Ascending aorta (tissue), 2 donors: ENCODE measurements at regions not wholly inside any gene's neighbourhood (a gene's known extent, or its start where the extent isn't known, plus 50 kb on each side); places are given as distances from the start of the nearest gene placed in this dataset.

Source experiments
- DNase-seq, 2 donors: peaks; one replicate each; pipeline ENCODE4 v3.0.0-alpha.2; 2019; ENCODE audit warnings: low spot score in 2 of 2
- H3K27ac ChIP-seq, 2 donors: fragments of 200-600 bp; sonication (generic); one replicate each; pipeline ENCODE4 v1.5.1; 2016 to 2017; ENCODE audit warnings: mild to moderate bottlenecking in 1 of 2
- H3K27me3 ChIP-seq: fragments of 200-600 bp; sonication (generic); one replicate; pipeline ENCODE4 v1.5.1; 2017
- H3K36me3 ChIP-seq, 2 donors: fragments of 200-600 bp; sonication (generic); one replicate each; pipeline ENCODE4 v1.5.1; 2016
- H3K4me1 ChIP-seq, 2 donors: fragments of 200-600 bp; sonication (generic); one replicate each; pipeline ENCODE4 v1.5.1; 2016 to 2017; ENCODE audit warnings: mild to moderate bottlenecking in 1 of 2
- H3K4me3 ChIP-seq, 2 donors: fragments of 200-600 bp; sonication (generic); one replicate each; pipeline ENCODE4 v1.5.1; 2016 to 2017; ENCODE audit warnings: mild to moderate bottlenecking in 1 of 2
- H3K9me3 ChIP-seq, 2 donors: fragments of 200-600 bp; sonication (generic); one replicate each; pipeline ENCODE4 v1.5.1; 2016
- intact Hi-C: fragments of 100-400 bp; cut with DNase I; formaldehyde crosslinking; loops from one replicate; pipeline ENCODE4 v1.15.1; 2023
- TF ChIP-seq, protein P1 (sequence below), 3 experiments: fragments of 200-600 bp in 2 of 3; fragments of 450-650 bp in 1 of 3; sonication (generic) in 2 of 3; IDR thresholded peaks; one replicate each; pipeline ENCODE4 v1.5.1; 2016 to 2019; ENCODE audit warnings: antibody characterized with exemption in 3 of 3, mild to moderate bottlenecking in 1 of 3, moderate library complexity in 1 of 3

DNA sequence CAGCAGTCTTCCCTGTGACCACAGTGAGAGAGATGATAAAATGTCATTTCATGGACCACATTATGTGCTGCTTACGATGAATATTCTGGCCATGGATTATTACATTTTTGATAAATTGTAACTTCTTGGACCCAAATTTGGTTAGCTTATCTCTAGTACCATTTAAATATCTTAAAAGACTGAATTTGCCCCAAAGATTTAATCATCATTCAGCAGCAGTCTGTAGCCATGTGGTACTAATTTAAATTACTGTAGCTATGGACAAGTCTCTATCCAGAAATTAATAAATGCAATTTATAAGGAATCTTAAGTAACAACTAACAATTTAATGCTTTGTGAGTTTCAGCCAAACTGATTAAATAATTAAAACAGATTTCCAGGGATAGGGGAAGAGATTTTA lies 644.9 kb upstream of the FANCL start:
- Histone ChIP-seq H3K9me3 (no peaks in the 10 kb centered on the region), H3K27me3 (no peaks in the 10 kb centered on the region), H3K4me1 (no peaks in the 10 kb centered on the region), H3K4me3 (no peak overlapping the region), H3K36me3 (no peaks in the 10 kb centered on the region), H3K27ac (no peak overlapping the region)
- no peak for DNase-seq
- intact Hi-C loops = no loop called here
- TF ChIP-seq, protein P1, sequence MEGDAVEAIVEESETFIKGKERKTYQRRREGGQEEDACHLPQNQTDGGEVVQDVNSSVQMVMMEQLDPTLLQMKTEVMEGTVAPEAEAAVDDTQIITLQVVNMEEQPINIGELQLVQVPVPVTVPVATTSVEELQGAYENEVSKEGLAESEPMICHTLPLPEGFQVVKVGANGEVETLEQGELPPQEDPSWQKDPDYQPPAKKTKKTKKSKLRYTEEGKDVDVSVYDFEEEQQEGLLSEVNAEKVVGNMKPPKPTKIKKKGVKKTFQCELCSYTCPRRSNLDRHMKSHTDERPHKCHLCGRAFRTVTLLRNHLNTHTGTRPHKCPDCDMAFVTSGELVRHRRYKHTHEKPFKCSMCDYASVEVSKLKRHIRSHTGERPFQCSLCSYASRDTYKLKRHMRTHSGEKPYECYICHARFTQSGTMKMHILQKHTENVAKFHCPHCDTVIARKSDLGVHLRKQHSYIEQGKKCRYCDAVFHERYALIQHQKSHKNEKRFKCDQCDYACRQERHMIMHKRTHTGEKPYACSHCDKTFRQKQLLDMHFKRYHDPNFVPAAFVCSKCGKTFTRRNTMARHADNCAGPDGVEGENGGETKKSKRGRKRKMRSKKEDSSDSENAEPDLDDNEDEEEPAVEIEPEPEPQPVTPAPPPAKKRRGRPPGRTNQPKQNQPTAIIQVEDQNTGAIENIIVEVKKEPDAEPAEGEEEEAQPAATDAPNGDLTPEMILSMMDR (IDR thresholded peaks at IDR 0.05) = no peak

DNA sequence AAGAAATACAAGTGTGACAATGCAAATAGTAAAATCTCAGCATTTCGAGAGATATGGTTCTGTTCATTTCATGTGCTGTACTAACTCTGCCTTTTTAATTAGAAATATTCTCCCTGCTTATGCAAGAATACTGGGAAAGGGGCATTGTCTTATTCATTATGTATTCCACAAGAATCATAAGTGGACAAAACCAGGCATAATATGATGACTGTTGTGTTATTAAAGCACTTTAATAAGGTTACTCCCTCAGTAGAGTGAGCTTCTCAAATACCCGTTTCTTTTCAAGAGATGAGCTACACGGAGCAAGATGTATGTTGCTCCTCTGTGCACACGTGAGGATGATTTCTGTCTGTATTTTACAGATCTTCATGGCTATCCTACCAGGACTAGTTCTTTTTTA lies 638.7 kb upstream of the FANCL start:
- intact Hi-C loops = no loop called here
- Histone ChIP-seq H3K4me1 (no peaks in the 10 kb centered on the region), H3K27ac (no peak overlapping the region), H3K27me3 (no peaks in the 10 kb centered on the region), H3K4me3 (no peak overlapping the region), H3K36me3 (no peaks in the 10 kb centered on the region), H3K9me3 (no peaks in the 10 kb centered on the region)
- no peak for DNase-seq
- TF ChIP-seq, protein P1 (IDR thresholded peaks at IDR 0.05) = no peak

DNA sequence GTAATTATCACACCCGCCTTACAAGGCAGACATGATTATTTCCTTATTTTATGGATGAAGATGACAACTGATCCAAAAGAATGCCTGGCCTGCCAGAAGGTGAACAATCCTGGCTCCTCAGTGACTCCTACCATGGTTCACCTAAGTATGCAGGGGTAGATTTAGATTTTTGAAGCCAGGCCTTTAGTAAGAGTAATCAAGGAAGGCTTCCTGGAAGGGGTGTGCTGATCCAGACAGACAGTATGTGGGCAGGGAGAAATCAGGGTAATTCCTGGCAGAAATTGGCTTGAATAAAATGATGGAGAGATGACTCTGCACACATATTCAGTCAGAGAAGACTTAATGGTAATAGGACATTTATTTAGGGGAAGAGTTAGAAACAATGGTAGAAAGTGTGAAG lies 637.7 kb upstream of the FANCL start:
- TF ChIP-seq, protein P1 (IDR thresholded peaks at IDR 0.05) = no peak
- no peaks in the 10 kb centered on the region for H3K4me1 ChIP-seq
- no peaks in the 10 kb centered on the region for H3K9me3 ChIP-seq
- H3K27ac ChIP-seq = no peak overlapping the region
- no peak for DNase-seq
- no peak overlapping the region for H3K4me3 ChIP-seq
- intact Hi-C loops = no loop called here
- H3K36me3 ChIP-seq = no peaks in the 10 kb centered on the region
- H3K27me3 ChIP-seq = no peaks in the 10 kb centered on the region

DNA sequence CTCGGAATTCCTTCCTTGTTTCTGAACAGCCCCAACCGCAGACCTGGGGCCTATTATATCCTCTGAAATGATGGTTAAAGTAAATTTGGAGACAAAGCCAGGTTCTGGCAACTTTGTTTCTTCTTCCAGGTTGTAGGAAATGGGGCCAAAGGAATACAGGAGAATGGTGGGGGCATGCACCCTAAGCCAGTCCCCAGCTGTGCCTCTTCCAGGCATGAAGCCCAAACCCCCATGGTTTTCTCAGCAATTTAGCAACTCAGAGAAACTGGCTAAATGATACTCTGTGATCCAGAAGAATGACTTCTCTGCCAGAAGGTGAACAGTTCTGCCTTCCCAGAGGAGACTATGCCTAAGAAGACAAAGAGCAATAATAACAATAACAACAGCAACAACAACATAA lies 635.0 kb upstream of the FANCL start:
- H3K27ac ChIP-seq = no peak overlapping the region
- intact Hi-C loops = no loop called here
- no peaks in the 10 kb centered on the region for H3K4me1 ChIP-seq
- no peak overlapping the region for H3K4me3 ChIP-seq
- no peaks in the 10 kb centered on the region for H3K27me3 ChIP-seq
- TF ChIP-seq, protein P1 (IDR thresholded peaks at IDR 0.05) = no peak
- H3K9me3 ChIP-seq = no peaks in the 10 kb centered on the region
- no peak for DNase-seq
- no peaks in the 10 kb centered on the region for H3K36me3 ChIP-seq

DNA sequence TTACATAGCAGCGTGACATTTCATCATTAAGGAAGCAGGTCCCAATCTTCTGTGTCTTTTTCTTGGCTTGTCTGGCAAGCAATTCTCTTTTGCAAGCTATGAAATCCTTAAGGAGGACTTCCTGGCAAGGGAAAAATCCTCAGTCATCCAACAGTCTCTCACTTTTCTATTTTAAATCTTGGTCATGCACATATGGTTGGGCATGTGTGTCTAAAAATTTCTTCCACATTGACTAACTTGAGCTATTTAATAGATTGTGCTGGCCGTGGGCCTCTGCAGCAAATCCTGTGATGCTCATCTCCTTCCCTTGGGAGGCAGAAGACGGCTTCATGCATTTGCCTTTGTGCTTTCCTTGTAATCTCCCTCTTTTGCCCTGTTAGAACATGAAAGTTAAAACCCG lies 634.3 kb upstream of the FANCL start:
- Histone ChIP-seq H3K27me3 (no peaks in the 10 kb centered on the region), H3K4me3 (no peak overlapping the region), H3K4me1 (no peaks in the 10 kb centered on the region), H3K9me3 (no peaks in the 10 kb centered on the region), H3K36me3 (no peaks in the 10 kb centered on the region), H3K27ac (no peak overlapping the region)
- TF ChIP-seq, protein P1 (IDR thresholded peaks at IDR 0.05) = no peak
- DNase-seq = no peak
- intact Hi-C loops = no loop called here

DNA sequence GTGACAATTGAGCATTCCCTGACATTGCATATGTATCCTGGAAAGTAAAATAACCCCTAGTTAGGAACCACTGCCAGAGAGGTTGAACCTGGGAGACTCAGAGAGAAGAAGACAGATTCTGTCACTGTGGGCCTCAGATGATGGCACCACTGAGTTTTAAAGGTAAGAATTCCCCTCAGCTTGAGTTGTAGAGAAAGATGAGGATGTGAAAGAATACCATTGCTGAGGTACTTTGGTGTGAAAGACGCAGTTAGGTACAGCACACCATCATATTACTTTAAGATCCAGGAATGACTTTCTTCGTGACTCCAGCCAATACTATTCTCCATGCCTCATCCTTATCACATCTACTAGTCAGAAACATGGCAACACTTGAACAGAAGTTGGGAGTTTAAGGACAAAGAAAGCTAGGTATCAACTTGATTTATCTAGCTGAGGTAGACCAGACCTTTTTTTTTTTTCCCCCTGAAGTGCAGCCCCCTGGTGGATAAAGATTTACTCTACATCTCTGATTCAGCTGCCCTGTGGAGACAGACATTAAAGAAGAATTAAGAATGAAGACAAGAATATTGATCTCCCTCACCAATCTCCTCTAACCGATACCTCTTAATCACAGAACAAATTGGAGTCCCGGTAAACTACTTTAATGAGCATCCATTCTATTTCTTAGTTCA lies 630.5 kb upstream of the FANCL start:
- TF ChIP-seq, protein P1 (IDR thresholded peaks at IDR 0.05) = no peak
- Histone ChIP-seq H3K27ac (no peak overlapping the region), H3K36me3 (no peaks in the 10 kb centered on the region), H3K4me1 (no peaks in the 10 kb centered on the region), H3K4me3 (no peak overlapping the region), H3K27me3 (no peaks in the 10 kb centered on the region), H3K9me3 (no peaks in the 10 kb centered on the region)
- no peak for DNase-seq
- intact Hi-C loops = no loop called here
